Breast epithelium (tissue), 4 donors: ENCODE measurements at regions not wholly inside any gene's neighbourhood (a gene's known extent, or its start where the extent isn't known, plus 50 kb on each side); places are given as distances from the start of the nearest gene placed in this dataset.

Experiments used
- DNase-seq, 2 donors: peaks; one replicate each; pipeline ENCODE4 v3.0.0-alpha.2; 2019; ENCODE audit warnings: low spot score in 2 of 2
- H3K27ac ChIP-seq, 2 donors: fragments of 200-600 bp; sonication (generic) in 1 of 2; one replicate each; pipeline ENCODE4 v1.5.1; 2016 to 2019; ENCODE audit warnings: mild to moderate bottlenecking in 1 of 2
- H3K27me3 ChIP-seq, 2 donors: fragments of 200-600 bp; sonication (generic) in 1 of 2; one replicate each; pipeline versions ENCODE4 v1.5.1 to v1.6.0; 2017 to 2019; ENCODE audit warnings: control low read depth in 1 of 2, mild to moderate bottlenecking in 1 of 2
- H3K36me3 ChIP-seq: fragments of 200-600 bp; one replicate; pipeline ENCODE4 v1.5.1; 2019
- H3K4me1 ChIP-seq, 2 donors: fragments of 200-600 bp; sonication (generic); one replicate each; pipeline ENCODE4 v1.5.1; 2016 to 2019; ENCODE audit warnings: control low read depth in 1 of 2
- H3K4me3 ChIP-seq, 3 donors: fragments of 200-600 bp; sonication (generic); 1 replicate in 2 of 3; 2 replicates in 1 of 3; pipeline ENCODE4 v1.5.1; 2016 to 2019; ENCODE audit warnings: mild to moderate bottlenecking in 3 of 3, moderate library complexity in 2 of 3
- H3K9me3 ChIP-seq, 2 donors: fragments of 200-600 bp; sonication (generic) in 1 of 2; one replicate each; pipeline ENCODE4 v1.5.1; 2016 to 2019; ENCODE audit warnings: control low read depth in 1 of 2
- CTCF ChIP-seq, 3 donors: fragments of 450-650 bp; IDR thresholded peaks; one replicate each; pipeline ENCODE4 v1.5.1; 2016 to 2017; ENCODE audit warnings: antibody characterized with exemption in 3 of 3, mild to moderate bottlenecking in 3 of 3, moderate library complexity in 3 of 3
- POLR2A ChIP-seq: fragments of 450-650 bp; IDR thresholded peaks from one replicate; pipeline ENCODE4 v1.6.1; 2016; ENCODE audit warnings: antibody characterized with exemption, mild to moderate bottlenecking, moderate library complexity
- POLR2AphosphoS5 ChIP-seq, 3 donors: sonication (generic); formaldehyde crosslinking; IDR thresholded peaks; one replicate each; pipeline ENCODE4 v1.6.1; 2017; ENCODE audit warnings: antibody characterized with exemption in 3 of 3
- intact Hi-C: fragments of 100-400 bp; cut with DNase I; formaldehyde crosslinking; loops from one replicate; pipeline ENCODE4 v1.15.1; 2023; ENCODE audit warnings: low total_unique reads

- no peak for DNase-seq
- no peak for TF ChIP-seq POLR2A
- TF ChIP-seq CTCF (IDR thresholded peaks at IDR 0.05), result no peak
- TF ChIP-seq POLR2AphosphoS5 (IDR thresholded peaks at IDR 0.05), result no peak
Observed at GRCh38 chr3:59565125-59565524, 515.3 kb upstream of the CFAP20DC start.

GRCh38 chr3:59563966-59564365 lies 514.1 kb upstream of the CFAP20DC start:
- intact Hi-C loops, result no loop called here
- DNase-seq, result no peak
- Histone ChIP-seq H3K9me3 (no peaks in the 10 kb centered on the region), H3K4me1 (no peaks in the 10 kb centered on the region), H3K36me3 (no peaks in the 10 kb centered on the region), H3K27me3 (no peaks in the 10 kb centered on the region), H3K4me3 (no peak overlapping the region), H3K27ac (no peak overlapping the region)
- TF ChIP-seq CTCF (IDR thresholded peaks at IDR 0.05) (no peak), POLR2A (no peak), POLR2AphosphoS5 (IDR thresholded peaks at IDR 0.05) (no peak)

More at GRCh38 chr3:59565125-59565524, 515.3 kb upstream of the CFAP20DC start:
- intact Hi-C loops, result no loop called here
- H3K9me3 ChIP-seq, result no peaks in the 10 kb centered on the region
- H3K36me3 ChIP-seq, result no peaks in the 10 kb centered on the region
- H3K4me3 ChIP-seq, result no peak overlapping the region
- no peaks in the 10 kb centered on the region for H3K27me3 ChIP-seq
- peak overlapping the region; percentile 77 to 83 for H3K27ac ChIP-seq
- H3K4me1 ChIP-seq, result no peaks in the 10 kb centered on the region

- no peak for DNase-seq
- H3K4me1 ChIP-seq, result no peaks in the 10 kb centered on the region
- H3K9me3 ChIP-seq, result no peaks in the 10 kb centered on the region
- H3K4me3 ChIP-seq, result no peak overlapping the region
- no peaks in the 10 kb centered on the region for H3K27me3 ChIP-seq
- H3K27ac ChIP-seq, result no peak overlapping the region
- intact Hi-C loops, result no loop called here
- no peaks in the 10 kb centered on the region for H3K36me3 ChIP-seq
- TF ChIP-seq POLR2A, result no peak
Observed at GRCh38 chr3:59563072-59563605, 513.3 kb upstream of the CFAP20DC start.

- TF ChIP-seq POLR2A (no peak), CTCF (IDR thresholded peaks at IDR 0.05) (no peak), POLR2AphosphoS5 (IDR thresholded peaks at IDR 0.05) (no peak)
- Histone ChIP-seq H3K27ac (no peak overlapping the region), H3K4me3 (no peak overlapping the region), H3K27me3 (no peaks in the 10 kb centered on the region), H3K4me1 (no peaks in the 10 kb centered on the region), H3K36me3 (no peaks in the 10 kb centered on the region), H3K9me3 (no peaks in the 10 kb centered on the region)
- intact Hi-C loops, result no loop called here
- no peak for DNase-seq
Observed at GRCh38 chr3:59559721-59560435, 510.1 kb upstream of the CFAP20DC start.

GRCh38 chr3:59558906-59559720 lies 509.3 kb upstream of the CFAP20DC start:
- no peak overlapping the region for H3K4me3 ChIP-seq
- TF ChIP-seq POLR2A (no peak), POLR2AphosphoS5 (IDR thresholded peaks at IDR 0.05) (no peak), CTCF (IDR thresholded peaks at IDR 0.05) (no peak)
- no peaks in the 10 kb centered on the region for H3K4me1 ChIP-seq
- no peaks in the 10 kb centered on the region for H3K9me3 ChIP-seq
- DNase-seq, result no peak
- no peaks in the 10 kb centered on the region for H3K27me3 ChIP-seq
- no peaks in the 10 kb centered on the region for H3K36me3 ChIP-seq
- intact Hi-C loops, result no loop called here
- H3K27ac ChIP-seq, result no peak overlapping the region
